ENCODE measurements at regions not wholly inside any gene's neighbourhood (a gene's known extent, or its start where the extent isn't known, plus 50 kb on each side); places are given as distances from the start of the nearest gene placed in this dataset.

GRCh38 chr12:128079446-128079845 is 187.5 kb upstream of the TMEM132C start:
- no peak for TF ChIP-seq POLR2A (IDR thresholded peaks at IDR 0.05)
- TF ChIP-seq CTCF (IDR thresholded peaks at IDR 0.05 in 4 of 5, conservative IDR thresholded peaks at IDR 0.05 in 1 of 5), result no peak

Measured in gastrocnemius medialis (tissue), 4 donors.